ENCODE measurements at regions not wholly inside any gene's neighbourhood (a gene's known extent, or its start where the extent isn't known, plus 50 kb on each side); places are given as distances from the start of the nearest gene placed in this dataset.
A peak's percentile ranks its signal among the peaks of the same experiment; 100 is the strongest.

DNA sequence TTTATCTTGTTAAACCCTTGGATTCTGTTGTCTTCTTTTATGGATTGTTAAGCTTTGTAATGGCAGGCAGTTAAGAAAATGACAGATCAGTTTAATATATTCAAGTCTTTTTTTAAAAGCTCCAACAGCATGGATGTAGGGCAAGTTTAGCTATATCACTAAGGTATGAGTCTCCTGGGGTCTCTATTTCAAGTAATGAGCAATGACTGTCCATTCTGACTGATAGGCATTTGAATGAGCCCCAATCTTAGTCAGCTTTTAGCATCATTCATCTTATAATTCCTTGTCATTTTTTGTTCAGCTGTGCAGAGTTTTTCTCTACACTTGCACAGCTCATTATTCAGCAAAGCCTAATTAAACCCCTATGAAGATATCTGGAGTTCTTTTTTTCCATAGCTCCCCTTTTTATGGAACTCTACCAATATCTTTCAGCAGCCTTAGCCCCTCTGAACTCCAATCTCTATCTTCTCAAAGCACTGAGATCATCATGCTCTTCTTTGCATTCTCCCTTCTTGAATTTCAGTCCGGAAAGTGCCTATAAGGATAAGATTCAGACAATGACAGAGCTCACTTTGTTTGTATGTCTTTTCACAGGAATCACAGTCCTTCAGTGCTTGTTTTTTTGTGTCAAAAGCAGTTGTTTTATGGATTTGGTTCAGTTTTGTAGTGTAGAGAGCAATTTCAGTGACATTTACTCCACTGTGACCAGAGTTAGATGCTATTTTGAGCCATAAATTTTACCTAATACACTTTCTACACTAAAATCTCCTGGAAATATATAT is 97.2 kb upstream of the DOK5 start (continued):
- no peak for TF ChIP-seq ELF4 (CRISPR knock-in tag; IDR thresholded peaks at IDR 0.05; ENCODE audit: low read depth)
- no peak for TF ChIP-seq JUN (CRISPR knock-in tag; IDR thresholded peaks at IDR 0.05)

DNA sequence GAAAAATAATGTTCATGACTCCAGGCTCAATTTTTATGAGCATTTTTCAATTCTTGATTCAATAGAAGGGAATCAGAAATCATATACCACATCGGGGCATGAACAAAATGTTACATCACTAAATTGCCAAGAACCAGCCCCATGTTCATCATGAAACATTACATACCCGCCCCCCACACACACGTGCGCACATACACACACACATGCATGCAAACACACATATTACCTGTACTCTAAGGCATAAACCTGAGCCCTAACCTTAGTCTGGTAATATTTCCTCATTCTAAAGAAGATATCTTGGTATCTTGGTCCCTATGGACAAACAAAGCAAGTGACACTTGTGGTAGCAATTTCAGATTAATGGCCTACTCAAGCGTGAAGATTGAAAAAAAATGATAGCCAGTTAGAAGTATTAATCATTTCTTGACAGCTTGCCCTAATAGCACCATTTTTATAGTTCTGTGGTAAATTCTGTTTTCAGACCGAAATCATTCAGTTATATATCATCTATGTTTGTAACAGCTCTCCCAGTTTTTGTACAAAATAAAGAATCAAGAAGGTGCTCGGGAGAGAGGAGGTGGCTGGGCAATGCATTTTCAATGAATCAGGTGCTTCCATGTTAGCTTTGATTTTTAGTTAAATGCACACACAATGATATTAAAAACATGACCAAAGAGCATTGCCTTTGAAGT is 95.4 kb upstream of the DOK5 start:
- Mint-ChIP-seq H3K9me3 (peaks cover 12% of the 10 kb centered on the region), H3K27ac (no peak overlapping the region), H3K4me1 (peaks cover 20% of the 10 kb centered on the region), H3K4me3 (no peak overlapping the region), H3K27me3 (ENCODE audit: low read depth) (no peaks in the 10 kb centered on the region), H3K36me3 (no peaks in the 10 kb centered on the region; the same call in 1 of the 2 replicates)
- TF ChIP-seq SP1 (CRISPR knock-in tag; conservative IDR thresholded peaks at IDR 0.05): no peak
- TF ChIP-seq ATF6 (CRISPR knock-in tag; IDR thresholded peaks at IDR 0.05): no peak
- no peak for TF ChIP-seq ZBTB21 (CRISPR knock-in tag; IDR thresholded peaks at IDR 0.05; ENCODE audit: borderline replicate concordance)
- no peak for TF ChIP-seq TP53 (CRISPR knock-in tag; IDR thresholded peaks at IDR 0.05)
- TF ChIP-seq ZNF512 (CRISPR knock-in tag; IDR thresholded peaks at IDR 0.05; ENCODE audit: borderline replicate concordance): no peak
- TF ChIP-seq ZNF416 (CRISPR knock-in tag; IDR thresholded peaks at IDR 0.05): no peak
- TF ChIP-seq NR1H2 (CRISPR knock-in tag; IDR thresholded peaks at IDR 0.05): no peak
- no peak for DNase-seq (ENCODE audit: low spot score)
- POLR2A ChIA-PET: no interaction called here
- no peak for ATAC-seq
- CTCF ChIA-PET: no interaction called here

DNA sequence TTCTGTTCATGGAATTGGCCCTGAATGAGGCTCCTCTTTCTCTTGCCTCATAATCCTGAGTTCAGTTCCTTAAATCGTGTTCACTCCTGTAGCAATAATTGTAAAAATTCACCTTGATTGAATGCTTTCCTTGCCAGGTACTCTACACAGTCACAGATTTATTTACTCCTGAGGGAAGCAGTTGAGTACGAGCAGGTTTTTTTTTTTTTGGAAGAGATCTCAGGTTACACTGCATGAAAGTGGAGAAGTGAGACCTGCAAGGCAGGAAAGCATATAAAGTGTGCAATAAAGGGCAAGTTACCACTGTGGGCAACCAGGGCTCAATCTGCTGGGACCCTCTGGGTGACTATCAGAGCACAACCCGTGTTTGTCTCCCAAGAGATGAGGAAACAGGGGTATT is 93.0 kb upstream of the DOK5 start:
- ChIA-PET POLR2A (no interaction called here), CTCF (no interaction called here)
- H3K27ac Mint-ChIP-seq: peak overlapping the region; percentile 79; the same call in 1 of the 2 replicates
- no peaks in the 10 kb centered on the region for H3K27me3 Mint-ChIP-seq (ENCODE audit: low read depth)
- ATAC-seq (peak; percentile 76), DNase-seq (ENCODE audit: low spot score) (no peak)
- peak overlapping the region; percentile 24; the same call in 1 of the 2 replicates for H3K4me3 Mint-ChIP-seq
- peaks cover 8% of the 10 kb centered on the region for H3K9me3 Mint-ChIP-seq
- peaks cover 20% of the 10 kb centered on the region for H3K4me1 Mint-ChIP-seq
- H3K36me3 Mint-ChIP-seq: no peaks in the 10 kb centered on the region
- TF ChIP-seq GABPB1 (CRISPR knock-in tag; IDR thresholded peaks at IDR 0.05) (no peak), EMX1 (CRISPR knock-in tag; IDR thresholded peaks at IDR 0.05) (no peak), E2F1 (CRISPR knock-in tag; IDR thresholded peaks at IDR 0.05) (no peak), NFE2L1 (CRISPR knock-in tag; IDR thresholded peaks at IDR 0.05) (no peak), TP53 (CRISPR knock-in tag; IDR thresholded peaks at IDR 0.05) (no peak), ETV6 (CRISPR knock-in tag; IDR thresholded peaks at IDR 0.05) (no peak), CREM (CRISPR knock-in tag; IDR thresholded peaks at IDR 0.05) (no peak), USF1 (CRISPR knock-in tag; IDR thresholded peaks at IDR 0.05) (no peak), NR1H2 (CRISPR knock-in tag; IDR thresholded peaks at IDR 0.05) (no peak), ZNF396 (CRISPR knock-in tag; IDR thresholded peaks at IDR 0.05; ENCODE audit: borderline replicate concordance) (no peak)
- TF ChIP-seq, protein P1, sequence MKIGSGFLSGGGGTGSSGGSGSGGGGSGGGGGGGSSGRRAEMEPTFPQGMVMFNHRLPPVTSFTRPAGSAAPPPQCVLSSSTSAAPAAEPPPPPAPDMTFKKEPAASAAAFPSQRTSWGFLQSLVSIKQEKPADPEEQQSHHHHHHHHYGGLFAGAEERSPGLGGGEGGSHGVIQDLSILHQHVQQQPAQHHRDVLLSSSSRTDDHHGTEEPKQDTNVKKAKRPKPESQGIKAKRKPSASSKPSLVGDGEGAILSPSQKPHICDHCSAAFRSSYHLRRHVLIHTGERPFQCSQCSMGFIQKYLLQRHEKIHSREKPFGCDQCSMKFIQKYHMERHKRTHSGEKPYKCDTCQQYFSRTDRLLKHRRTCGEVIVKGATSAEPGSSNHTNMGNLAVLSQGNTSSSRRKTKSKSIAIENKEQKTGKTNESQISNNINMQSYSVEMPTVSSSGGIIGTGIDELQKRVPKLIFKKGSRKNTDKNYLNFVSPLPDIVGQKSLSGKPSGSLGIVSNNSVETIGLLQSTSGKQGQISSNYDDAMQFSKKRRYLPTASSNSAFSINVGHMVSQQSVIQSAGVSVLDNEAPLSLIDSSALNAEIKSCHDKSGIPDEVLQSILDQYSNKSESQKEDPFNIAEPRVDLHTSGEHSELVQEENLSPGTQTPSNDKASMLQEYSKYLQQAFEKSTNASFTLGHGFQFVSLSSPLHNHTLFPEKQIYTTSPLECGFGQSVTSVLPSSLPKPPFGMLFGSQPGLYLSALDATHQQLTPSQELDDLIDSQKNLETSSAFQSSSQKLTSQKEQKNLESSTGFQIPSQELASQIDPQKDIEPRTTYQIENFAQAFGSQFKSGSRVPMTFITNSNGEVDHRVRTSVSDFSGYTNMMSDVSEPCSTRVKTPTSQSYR (CRISPR knock-in tag; IDR thresholded peaks at IDR 0.05): no peak
